C4-2B (cell line): ENCODE measurements at regions not wholly inside any gene's neighbourhood (a gene's known extent, or its start where the extent isn't known, plus 50 kb on each side); places are given as distances from the start of the nearest gene placed in this dataset.

Experiments used
- ZFX ChIP-seq: fragments of 450-650 bp; IDR thresholded peaks from 2 replicates; pipeline ENCODE4 v1.6.1; 2017
- TF ChIP-seq, protein P1 (sequence below): fragments of 450-650 bp; conservative IDR thresholded peaks from 2 replicates; pipeline ENCODE4 v1.5.1; 2017; ENCODE audit warnings: mild to moderate bottlenecking

DNA sequence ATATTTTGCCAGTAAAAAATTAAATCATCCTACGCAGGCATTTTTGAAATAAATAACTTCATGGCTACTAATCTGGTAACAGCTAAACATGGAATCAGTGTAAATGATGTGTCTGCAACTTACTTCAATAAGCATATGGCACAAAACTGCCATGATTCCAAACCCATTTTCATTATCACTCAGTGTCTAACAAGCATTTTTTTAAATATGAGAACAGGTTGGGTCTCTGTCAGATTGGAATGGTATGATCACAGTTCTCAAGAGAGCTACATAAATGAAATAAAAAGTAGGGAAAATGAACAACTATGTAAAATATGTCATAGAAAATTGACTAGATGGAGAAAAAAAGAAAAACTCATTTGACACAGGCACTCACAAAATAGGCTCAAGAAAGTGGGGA is 476.9 kb upstream of the NWD2 start:
- TF ChIP-seq, protein P1, sequence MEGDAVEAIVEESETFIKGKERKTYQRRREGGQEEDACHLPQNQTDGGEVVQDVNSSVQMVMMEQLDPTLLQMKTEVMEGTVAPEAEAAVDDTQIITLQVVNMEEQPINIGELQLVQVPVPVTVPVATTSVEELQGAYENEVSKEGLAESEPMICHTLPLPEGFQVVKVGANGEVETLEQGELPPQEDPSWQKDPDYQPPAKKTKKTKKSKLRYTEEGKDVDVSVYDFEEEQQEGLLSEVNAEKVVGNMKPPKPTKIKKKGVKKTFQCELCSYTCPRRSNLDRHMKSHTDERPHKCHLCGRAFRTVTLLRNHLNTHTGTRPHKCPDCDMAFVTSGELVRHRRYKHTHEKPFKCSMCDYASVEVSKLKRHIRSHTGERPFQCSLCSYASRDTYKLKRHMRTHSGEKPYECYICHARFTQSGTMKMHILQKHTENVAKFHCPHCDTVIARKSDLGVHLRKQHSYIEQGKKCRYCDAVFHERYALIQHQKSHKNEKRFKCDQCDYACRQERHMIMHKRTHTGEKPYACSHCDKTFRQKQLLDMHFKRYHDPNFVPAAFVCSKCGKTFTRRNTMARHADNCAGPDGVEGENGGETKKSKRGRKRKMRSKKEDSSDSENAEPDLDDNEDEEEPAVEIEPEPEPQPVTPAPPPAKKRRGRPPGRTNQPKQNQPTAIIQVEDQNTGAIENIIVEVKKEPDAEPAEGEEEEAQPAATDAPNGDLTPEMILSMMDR = no peak
- no peak for TF ChIP-seq ZFX
